GM21515 (cell line): ENCODE measurements at regions not wholly inside any gene's neighbourhood (a gene's known extent, or its start where the extent isn't known, plus 50 kb on each side); places are given as distances from the start of the nearest gene placed in this dataset.
"Not testable (repeated sequence)": the region's sequence is repeated elsewhere in the genome, so short reads cannot be mapped to it uniquely, and the experiment has no call there.

Source experiments
- ATAC-seq: cut with Tn5 transposase; IDR thresholded peaks from one replicate; pipeline ENCODE4 v1.9.1; 2021; ENCODE audit not compliant: unreplicated experiment

DNA sequence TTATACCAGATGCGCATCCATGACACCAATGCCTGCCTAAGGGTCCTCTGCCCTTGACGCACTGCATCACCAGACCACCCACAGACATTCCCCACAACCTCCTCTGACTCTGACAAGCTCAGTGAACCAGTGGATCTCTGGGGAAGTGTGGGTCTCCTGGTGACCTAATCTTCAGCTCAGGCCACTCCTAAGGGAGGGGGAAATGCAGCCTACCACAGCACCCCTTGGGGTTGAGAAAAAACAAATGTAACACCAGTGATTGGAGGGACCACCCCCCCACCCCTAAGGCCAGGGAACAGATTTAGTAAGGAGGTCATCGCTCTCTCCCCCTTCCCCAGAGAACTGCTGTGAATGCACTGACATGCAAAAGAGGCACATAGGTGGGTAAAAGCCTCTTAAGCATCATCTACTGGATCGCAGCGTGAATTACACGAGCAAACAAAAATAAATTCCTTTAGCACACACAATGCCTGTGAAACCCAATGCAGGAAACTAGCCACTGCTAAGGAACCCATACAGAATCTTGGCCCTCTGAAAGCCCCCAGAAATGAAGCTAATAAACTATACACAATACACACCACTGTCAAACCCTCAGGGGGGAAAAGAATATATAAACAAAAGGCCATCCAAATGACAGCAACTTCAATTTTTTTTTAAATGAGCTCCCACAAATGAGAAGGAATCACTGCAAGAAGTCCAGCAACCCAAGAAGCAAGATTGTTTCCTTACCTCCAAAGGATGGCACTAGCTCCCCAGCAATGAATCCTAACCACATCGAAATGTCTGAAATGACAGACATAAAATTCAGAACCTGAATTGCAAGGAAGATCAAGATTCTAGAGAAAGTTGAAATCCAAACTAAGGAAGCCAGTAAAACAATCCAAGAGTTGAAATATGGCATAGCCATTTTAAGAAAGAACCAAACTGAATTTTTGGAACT, 513.7 kb upstream of the PTGER4 start:
- no peak for ATAC-seq

GRCh38 chr5:40165106-40165788, 514.5 kb upstream of the PTGER4 start:
- no peak for ATAC-seq

- no peak for ATAC-seq
These were observed 519.3 kb upstream of the PTGER4 start for GRCh38 chr5:40160435-40160834.

GRCh38 chr5:40154194-40154593, 525.5 kb upstream of the PTGER4 start:
- ATAC-seq, result no peak

DNA sequence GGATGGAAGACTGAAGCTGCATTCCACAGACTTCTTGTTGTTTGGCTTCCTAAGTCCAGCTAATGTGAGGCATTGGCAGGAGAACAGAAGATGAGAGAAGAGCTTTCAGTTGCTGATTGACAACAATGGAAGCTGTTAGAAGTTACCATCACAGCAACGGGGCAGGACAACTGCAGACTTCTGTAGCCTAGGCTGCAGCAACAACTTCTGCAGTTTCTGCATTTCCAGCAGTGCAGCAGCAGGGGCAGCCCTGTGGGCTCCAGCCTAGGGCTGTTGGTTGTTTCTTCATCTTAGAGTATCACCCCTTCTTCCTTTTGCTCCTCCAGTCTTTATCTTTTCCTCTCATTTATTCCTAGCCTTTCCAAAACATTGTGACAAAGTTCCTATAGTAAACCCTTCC, 528.8 kb upstream of the PTGER4 start:
- no peak for ATAC-seq

GRCh38 chr5:40141896-40142295, 537.8 kb upstream of the PTGER4 start:
- no peak for ATAC-seq

GRCh38 chr5:40141418-40141817, 538.3 kb upstream of the PTGER4 start:
- ATAC-seq, result no peak

- no peak for ATAC-seq
These were observed 542.5 kb upstream of the PTGER4 start for GRCh38 chr5:40137223-40137622.

- ATAC-seq, result no peak
These were observed 544.7 kb upstream of the PTGER4 start for GRCh38 chr5:40134883-40135520.

GRCh38 chr5:40124367-40124766, 555.3 kb upstream of the PTGER4 start:
- no peak for ATAC-seq

- ATAC-seq, result no peak
These were observed 558.5 kb upstream of the PTGER4 start for GRCh38 chr5:40121236-40121635.

DNA sequence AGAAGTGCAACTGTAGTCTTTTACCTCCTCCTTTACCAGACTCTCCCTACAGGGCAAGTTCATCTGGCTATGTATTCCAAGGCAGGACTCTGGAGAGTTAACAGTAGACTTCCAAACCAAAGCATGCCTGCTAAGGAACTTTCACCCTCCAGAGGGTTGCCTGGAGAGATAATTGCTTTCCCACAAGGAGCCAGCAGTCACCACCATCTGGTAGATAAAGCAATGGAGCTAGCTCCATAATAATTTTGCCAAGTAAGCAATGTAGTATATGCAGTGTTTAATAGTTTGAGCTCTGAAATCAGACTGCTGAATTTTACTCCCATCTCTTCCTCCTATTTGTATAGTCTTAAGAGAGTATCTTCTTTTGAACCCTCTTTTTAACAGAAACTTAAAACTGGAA, 566.8 kb upstream of the PTGER4 start:
- ATAC-seq, result no peak

GRCh38 chr5:40111036-40111435, 568.7 kb upstream of the PTGER4 start:
- not testable (repeated sequence) for ATAC-seq

DNA sequence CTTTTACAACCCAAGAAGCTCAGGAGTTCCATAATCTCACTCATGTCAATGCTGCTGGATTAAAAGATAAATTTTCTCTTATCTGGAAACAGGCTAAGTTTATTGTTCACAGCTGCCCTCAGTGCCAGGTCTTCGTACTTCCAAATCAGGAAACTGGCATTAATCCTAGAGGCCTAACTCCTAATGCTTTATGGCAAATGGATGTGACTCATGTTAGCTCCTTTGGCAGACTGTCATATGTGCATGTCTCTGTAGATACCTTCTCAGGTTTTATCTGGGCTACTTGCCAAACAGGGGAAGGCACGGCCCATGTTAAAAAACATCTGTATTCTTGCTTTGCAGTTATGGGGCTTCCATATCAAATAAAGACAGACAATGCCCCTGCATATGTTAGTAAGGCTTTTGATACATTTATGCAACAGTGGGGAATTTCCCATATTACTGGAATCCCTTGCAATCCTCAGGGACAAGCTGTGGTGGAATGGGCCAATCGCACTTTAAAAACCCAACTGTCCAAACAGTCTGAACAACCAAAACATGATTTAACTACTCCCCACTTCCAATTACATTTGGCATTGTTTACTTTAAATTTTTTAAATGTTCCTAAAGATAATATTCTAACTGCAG, 570.8 kb upstream of the PTGER4 start:
- not testable (repeated sequence) for ATAC-seq

GRCh38 chr5:40107786-40108185, 571.9 kb upstream of the PTGER4 start:
- not testable (repeated sequence) for ATAC-seq

GRCh38 chr5:40106847-40107246, 572.9 kb upstream of the PTGER4 start:
- no peak for ATAC-seq

- no peak for ATAC-seq
These were observed 581.4 kb upstream of the PTGER4 start for GRCh38 chr5:40098313-40098712.

DNA sequence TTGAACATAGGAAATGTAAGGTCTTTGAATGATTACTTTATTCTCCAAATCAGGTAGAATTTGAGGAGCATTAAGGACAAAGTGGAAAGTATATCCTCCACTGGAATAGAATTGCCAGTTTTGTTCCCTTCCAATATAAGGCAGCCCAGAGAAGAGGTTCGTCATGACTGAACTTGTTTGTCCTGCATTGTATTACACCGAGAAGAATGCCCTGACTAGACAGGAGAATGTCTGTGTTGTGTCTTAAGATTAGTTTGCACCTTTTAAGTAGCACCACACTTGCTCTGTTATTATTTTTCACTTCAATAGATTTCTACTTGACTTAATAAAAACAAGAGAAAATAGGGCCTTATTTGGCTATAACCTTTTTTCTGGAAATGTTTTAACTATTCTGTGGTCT, 586.2 kb upstream of the PTGER4 start:
- no peak for ATAC-seq

- ATAC-seq, result no peak
These were observed 590.4 kb upstream of the PTGER4 start for GRCh38 chr5:40089269-40089668.

- no peak for ATAC-seq
These were observed 595.1 kb upstream of the PTGER4 start for GRCh38 chr5:40084614-40085013.

GRCh38 chr5:40082313-40082712, 597.4 kb upstream of the PTGER4 start:
- no peak for ATAC-seq
